ENCODE measurements at regions not wholly inside any gene's neighbourhood (a gene's known extent, or its start where the extent isn't known, plus 50 kb on each side); places are given as distances from the start of the nearest gene placed in this dataset.

- no peak overlapping the region for H3K27ac ChIP-seq
- H3K4me3 ChIP-seq (ENCODE audit: low read depth in 1 of 2, low read length in 1 of 2) = no peak overlapping the region
- H3K36me3 ChIP-seq = no peaks in the 10 kb centered on the region
- H3K4me1 ChIP-seq (ENCODE audit: control insufficient read depth in 1 of 2, insufficient read depth in 1 of 2, low read depth in 1 of 2, low read length in 1 of 2) = peaks cover 0 to 13% of the 10 kb centered on the region in 2 experiments
- H3K27me3 ChIP-seq = no peaks in the 10 kb centered on the region
- TF ChIP-seq CTCF (IDR thresholded peaks at IDR 0.05) = no peak
- H3K9me3 ChIP-seq = no peaks in the 10 kb centered on the region
These were observed 110.5 kb upstream of the THY1 start for GRCh38 chr11:119533462-119533861.

GRCh38 chr11:119532551-119532950 lies 109.6 kb upstream of the THY1 start:
- H3K4me3 ChIP-seq (ENCODE audit: low read depth in 1 of 2, low read length in 1 of 2) = no peak overlapping the region
- H3K36me3 ChIP-seq = no peaks in the 10 kb centered on the region
- no peaks in the 10 kb centered on the region for H3K27me3 ChIP-seq
- H3K9me3 ChIP-seq = no peaks in the 10 kb centered on the region
- H3K4me1 ChIP-seq (ENCODE audit: control insufficient read depth in 1 of 2, insufficient read depth in 1 of 2, low read depth in 1 of 2, low read length in 1 of 2) = peaks cover 0 to 6% of the 10 kb centered on the region in 2 experiments
- no peak overlapping the region for H3K27ac ChIP-seq
- TF ChIP-seq CTCF (IDR thresholded peaks at IDR 0.05) = no peak

- no peak for TF ChIP-seq CTCF (IDR thresholded peaks at IDR 0.05)
- peaks cover 0 to 6% of the 10 kb centered on the region in 2 experiments for H3K4me1 ChIP-seq (ENCODE audit: control insufficient read depth in 1 of 2, insufficient read depth in 1 of 2, low read depth in 1 of 2, low read length in 1 of 2)
- no peaks in the 10 kb centered on the region for H3K27me3 ChIP-seq
- no peak overlapping the region for H3K27ac ChIP-seq
- no peak overlapping the region for H3K4me3 ChIP-seq (ENCODE audit: low read depth in 1 of 2, low read length in 1 of 2)
- no peaks in the 10 kb centered on the region for H3K9me3 ChIP-seq
- H3K36me3 ChIP-seq = no peaks in the 10 kb centered on the region
These were observed 108.7 kb upstream of the THY1 start for GRCh38 chr11:119531623-119532022.

GRCh38 chr11:119531056-119531455 lies 108.1 kb upstream of the THY1 start:
- Histone ChIP-seq H3K4me3 (ENCODE audit: low read depth in 1 of 2, low read length in 1 of 2) (no peak overlapping the region), H3K36me3 (no peaks in the 10 kb centered on the region), H3K27me3 (no peaks in the 10 kb centered on the region), H3K27ac (no peak overlapping the region), H3K9me3 (no peaks in the 10 kb centered on the region), H3K4me1 (ENCODE audit: control insufficient read depth in 1 of 2, insufficient read depth in 1 of 2, low read depth in 1 of 2, low read length in 1 of 2) (peaks cover 0 to 6% of the 10 kb centered on the region in 2 experiments)
- no peak for TF ChIP-seq CTCF (IDR thresholded peaks at IDR 0.05)

GRCh38 chr11:119530509-119530908 lies 107.5 kb upstream of the THY1 start:
- no peaks in the 10 kb centered on the region for H3K9me3 ChIP-seq
- no peaks in the 10 kb centered on the region for H3K36me3 ChIP-seq
- TF ChIP-seq CTCF (IDR thresholded peaks at IDR 0.05) = no peak
- peaks cover 0 to 7% of the 10 kb centered on the region in 2 experiments for H3K4me1 ChIP-seq (ENCODE audit: control insufficient read depth in 1 of 2, insufficient read depth in 1 of 2, low read depth in 1 of 2, low read length in 1 of 2)
- no peak overlapping the region for H3K27ac ChIP-seq
- H3K4me3 ChIP-seq (ENCODE audit: low read depth in 1 of 2, low read length in 1 of 2) = no peak overlapping the region
- H3K27me3 ChIP-seq = no peaks in the 10 kb centered on the region

- no peaks in the 10 kb centered on the region for H3K36me3 ChIP-seq
- peaks cover 0 to 13% of the 10 kb centered on the region in 2 experiments for H3K4me1 ChIP-seq (ENCODE audit: control insufficient read depth in 1 of 2, insufficient read depth in 1 of 2, low read depth in 1 of 2, low read length in 1 of 2)
- H3K27me3 ChIP-seq = no peaks in the 10 kb centered on the region
- TF ChIP-seq CTCF (IDR thresholded peaks at IDR 0.05) = no peak
- no peak overlapping the region for H3K27ac ChIP-seq
- no peaks in the 10 kb centered on the region for H3K9me3 ChIP-seq
- H3K4me3 ChIP-seq (ENCODE audit: low read depth in 1 of 2, low read length in 1 of 2) = no peak overlapping the region
These were observed 107.0 kb upstream of the THY1 start for GRCh38 chr11:119529936-119530335.

Measured in neutrophil (primary cell).